ENCODE measurements at regions not wholly inside any gene's neighbourhood (a gene's known extent, or its start where the extent isn't known, plus 50 kb on each side); places are given as distances from the start of the nearest gene placed in this dataset.

DNA sequence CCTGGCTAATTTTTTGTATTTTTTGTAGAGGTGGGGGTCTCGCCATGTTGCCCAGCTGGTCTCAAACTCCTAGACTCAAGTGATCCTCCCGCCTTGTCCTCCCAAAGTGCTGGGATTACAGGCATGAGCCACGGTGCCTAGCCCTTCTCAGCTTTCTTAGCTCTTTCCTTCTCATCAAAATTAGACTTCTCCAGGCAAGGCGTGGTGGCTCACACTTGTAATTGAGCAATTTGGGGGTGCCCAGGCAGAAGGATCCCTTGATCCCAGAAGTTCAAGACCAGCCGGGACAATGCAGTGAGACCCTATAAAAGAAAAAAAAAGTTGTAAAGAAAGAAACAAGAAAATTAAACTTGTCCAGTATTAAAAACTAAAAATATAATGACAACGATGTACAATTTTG, 112.6 kb upstream of the ERRFI1 start:
- Mint-ChIP-seq H3K27ac (no peak overlapping the region), H3K27me3 (ENCODE audit: low read depth) (peaks cover 18% of the 10 kb centered on the region), H3K4me1 (ENCODE audit: low read depth) (peaks cover 10% of the 10 kb centered on the region), H3K9me3 (no peaks in the 10 kb centered on the region), H3K4me3 (ENCODE audit: low read depth) (no peak overlapping the region), H3K36me3 (ENCODE audit: low read depth) (no peaks in the 10 kb centered on the region)
- intact Hi-C loops (cut with micrococcal nuclease), result no loop called here
- no peak for DNase-seq (ENCODE audit: low spot score)

GRCh38 chr1:8137481-8138244, 111.6 kb upstream of the ERRFI1 start:
- no peak overlapping the region for H3K4me3 Mint-ChIP-seq (ENCODE audit: low read depth)
- DNase-seq (ENCODE audit: low spot score), result no peak
- no peaks in the 10 kb centered on the region for H3K36me3 Mint-ChIP-seq (ENCODE audit: low read depth)
- no peak overlapping the region for H3K27ac Mint-ChIP-seq
- H3K9me3 Mint-ChIP-seq, result no peaks in the 10 kb centered on the region
- H3K4me1 Mint-ChIP-seq (ENCODE audit: low read depth), result peaks cover 10% of the 10 kb centered on the region
- H3K27me3 Mint-ChIP-seq (ENCODE audit: low read depth), result peaks cover 20% of the 10 kb centered on the region
- intact Hi-C loops (cut with micrococcal nuclease), result no loop called here

DNA sequence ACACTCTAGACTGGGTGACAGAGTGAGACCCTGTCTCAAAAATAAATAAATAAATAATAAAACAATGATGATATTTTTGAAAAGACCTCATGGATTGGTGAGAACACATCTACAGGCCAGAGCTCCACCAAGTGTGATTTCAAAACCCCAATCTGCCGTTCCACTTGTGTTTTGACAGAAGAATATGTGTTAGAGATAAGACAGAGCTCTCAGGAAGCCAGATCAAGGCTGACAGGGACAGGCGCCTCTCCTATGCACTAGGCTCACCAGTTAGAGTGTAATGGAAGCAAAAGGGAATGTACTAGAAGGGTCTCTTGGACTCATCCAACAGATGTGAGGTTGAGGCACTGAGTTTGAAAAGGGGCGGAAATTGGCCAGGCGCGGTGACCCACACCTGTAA, 110.7 kb upstream of the ERRFI1 start:
- Mint-ChIP-seq H3K9me3 (no peaks in the 10 kb centered on the region), H3K27me3 (ENCODE audit: low read depth) (peaks cover 20% of the 10 kb centered on the region), H3K27ac (no peak overlapping the region), H3K4me3 (ENCODE audit: low read depth) (no peak overlapping the region), H3K36me3 (ENCODE audit: low read depth) (no peaks in the 10 kb centered on the region), H3K4me1 (ENCODE audit: low read depth) (peaks cover 10% of the 10 kb centered on the region)
- DNase-seq (ENCODE audit: low spot score), result no peak
- intact Hi-C loops (cut with micrococcal nuclease), result no loop called here

- no peaks in the 10 kb centered on the region for H3K9me3 Mint-ChIP-seq
- intact Hi-C loops (cut with micrococcal nuclease), result no loop called here
- peaks cover 7% of the 10 kb centered on the region for H3K4me1 Mint-ChIP-seq (ENCODE audit: low read depth)
- no peak overlapping the region for H3K4me3 Mint-ChIP-seq (ENCODE audit: low read depth)
- peaks cover 20% of the 10 kb centered on the region for H3K27me3 Mint-ChIP-seq (ENCODE audit: low read depth)
- H3K36me3 Mint-ChIP-seq (ENCODE audit: low read depth), result no peaks in the 10 kb centered on the region
- no peak for DNase-seq (ENCODE audit: low spot score)
- no peak overlapping the region for H3K27ac Mint-ChIP-seq
Measured at GRCh38 chr1:8135250-8135649, 109.1 kb upstream of the ERRFI1 start.

- H3K4me3 Mint-ChIP-seq (ENCODE audit: low read depth), result no peak overlapping the region
- peaks cover 20% of the 10 kb centered on the region for H3K27me3 Mint-ChIP-seq (ENCODE audit: low read depth)
- DNase-seq (ENCODE audit: low spot score), result no peak
- H3K4me1 Mint-ChIP-seq (ENCODE audit: low read depth), result peaks cover 7% of the 10 kb centered on the region
- no peaks in the 10 kb centered on the region for H3K36me3 Mint-ChIP-seq (ENCODE audit: low read depth)
- H3K9me3 Mint-ChIP-seq, result no peaks in the 10 kb centered on the region
- intact Hi-C loops (cut with micrococcal nuclease), result no loop called here
- H3K27ac Mint-ChIP-seq, result no peak overlapping the region
Measured at GRCh38 chr1:8134546-8135235, 108.6 kb upstream of the ERRFI1 start.

DNA sequence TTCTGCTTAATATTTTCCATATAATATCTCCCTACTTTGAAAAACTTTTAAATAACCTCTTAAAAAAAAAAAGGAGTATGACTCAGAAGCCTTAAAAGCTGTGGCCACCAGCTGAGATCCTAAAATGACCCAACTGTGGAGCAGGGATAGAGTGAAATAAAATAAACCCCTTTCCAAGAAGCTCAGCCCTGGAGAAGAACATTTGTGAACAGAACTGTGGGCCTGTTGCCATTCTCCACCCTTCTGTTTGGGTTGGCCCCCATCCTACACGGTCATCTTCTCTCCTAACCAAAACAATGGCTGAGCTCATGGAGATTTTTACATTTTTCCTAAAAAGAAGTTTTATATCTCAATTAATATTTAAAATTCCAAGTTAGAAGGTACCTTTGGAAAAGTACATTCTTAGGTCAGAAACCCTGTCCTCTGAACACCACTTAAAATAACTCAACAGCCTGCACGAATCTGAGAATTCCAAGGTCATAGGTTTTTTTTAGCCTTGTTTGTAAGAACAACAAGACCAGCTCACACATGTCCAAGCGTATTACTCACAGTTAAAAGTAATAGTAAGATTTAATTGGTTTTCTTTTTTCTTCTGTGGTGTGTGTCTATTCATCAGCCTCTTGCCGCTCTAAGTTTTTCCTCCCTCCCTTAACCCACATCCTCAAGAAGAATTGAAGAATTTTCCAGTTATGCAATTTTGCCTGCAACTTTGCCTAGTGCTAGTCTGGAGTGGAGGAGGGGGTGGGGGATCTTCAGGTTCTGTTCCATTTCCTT, 107.7 kb upstream of the ERRFI1 start:
- Mint-ChIP-seq H3K9me3 (no peaks in the 10 kb centered on the region), H3K27me3 (ENCODE audit: low read depth) (peaks cover 20% of the 10 kb centered on the region), H3K36me3 (ENCODE audit: low read depth) (no peaks in the 10 kb centered on the region)

DNA sequence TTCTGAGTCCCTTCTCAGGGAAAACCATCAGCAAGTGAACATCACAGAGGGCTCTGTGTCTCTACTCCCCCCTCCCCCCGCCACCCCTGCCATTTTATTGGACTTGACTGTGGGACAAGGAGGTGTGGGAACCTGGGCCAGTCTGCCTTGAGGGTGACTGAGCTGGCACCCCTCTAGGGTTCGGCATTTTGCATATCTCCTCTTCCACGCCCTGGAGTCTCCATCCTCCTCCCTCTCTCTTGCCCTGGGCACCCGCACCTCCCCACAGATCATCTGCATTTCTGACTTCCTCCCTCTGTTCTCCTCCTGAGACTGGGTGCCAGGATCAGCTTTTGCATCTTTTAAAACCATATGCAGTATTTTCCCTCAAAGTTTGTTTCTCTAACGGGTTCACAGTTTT, 107.1 kb upstream of the ERRFI1 start:
- no peak for DNase-seq (ENCODE audit: low spot score)
- H3K9me3 Mint-ChIP-seq, result no peaks in the 10 kb centered on the region
- H3K27ac Mint-ChIP-seq, result no peak overlapping the region
- intact Hi-C loops (cut with micrococcal nuclease), result no loop called here
- H3K27me3 Mint-ChIP-seq (ENCODE audit: low read depth), result peaks cover 20% of the 10 kb centered on the region
- no peak overlapping the region for H3K4me3 Mint-ChIP-seq (ENCODE audit: low read depth)
- peaks cover 7% of the 10 kb centered on the region for H3K4me1 Mint-ChIP-seq (ENCODE audit: low read depth)
- no peaks in the 10 kb centered on the region for H3K36me3 Mint-ChIP-seq (ENCODE audit: low read depth)

More for the DNA sequence above, 107.7 kb upstream of the ERRFI1 start:
- H3K27ac Mint-ChIP-seq, result no peak overlapping the region
- intact Hi-C loops (cut with micrococcal nuclease), result no loop called here
- DNase-seq (ENCODE audit: low spot score), result no peak
- H3K4me1 Mint-ChIP-seq (ENCODE audit: low read depth), result peaks cover 7% of the 10 kb centered on the region
- no peak overlapping the region for H3K4me3 Mint-ChIP-seq (ENCODE audit: low read depth)

- Mint-ChIP-seq H3K27ac (no peak overlapping the region), H3K4me1 (ENCODE audit: low read depth) (peaks cover 3% of the 10 kb centered on the region), H3K36me3 (ENCODE audit: low read depth) (no peaks in the 10 kb centered on the region), H3K4me3 (ENCODE audit: low read depth) (no peak overlapping the region), H3K27me3 (ENCODE audit: low read depth) (no peaks in the 10 kb centered on the region), H3K9me3 (peaks cover 13% of the 10 kb centered on the region)
- intact Hi-C loops (cut with micrococcal nuclease), result no loop called here
- no peak for DNase-seq (ENCODE audit: low spot score)
Measured at GRCh38 chr1:8127171-8127641, 101.1 kb upstream of the ERRFI1 start.

DNA sequence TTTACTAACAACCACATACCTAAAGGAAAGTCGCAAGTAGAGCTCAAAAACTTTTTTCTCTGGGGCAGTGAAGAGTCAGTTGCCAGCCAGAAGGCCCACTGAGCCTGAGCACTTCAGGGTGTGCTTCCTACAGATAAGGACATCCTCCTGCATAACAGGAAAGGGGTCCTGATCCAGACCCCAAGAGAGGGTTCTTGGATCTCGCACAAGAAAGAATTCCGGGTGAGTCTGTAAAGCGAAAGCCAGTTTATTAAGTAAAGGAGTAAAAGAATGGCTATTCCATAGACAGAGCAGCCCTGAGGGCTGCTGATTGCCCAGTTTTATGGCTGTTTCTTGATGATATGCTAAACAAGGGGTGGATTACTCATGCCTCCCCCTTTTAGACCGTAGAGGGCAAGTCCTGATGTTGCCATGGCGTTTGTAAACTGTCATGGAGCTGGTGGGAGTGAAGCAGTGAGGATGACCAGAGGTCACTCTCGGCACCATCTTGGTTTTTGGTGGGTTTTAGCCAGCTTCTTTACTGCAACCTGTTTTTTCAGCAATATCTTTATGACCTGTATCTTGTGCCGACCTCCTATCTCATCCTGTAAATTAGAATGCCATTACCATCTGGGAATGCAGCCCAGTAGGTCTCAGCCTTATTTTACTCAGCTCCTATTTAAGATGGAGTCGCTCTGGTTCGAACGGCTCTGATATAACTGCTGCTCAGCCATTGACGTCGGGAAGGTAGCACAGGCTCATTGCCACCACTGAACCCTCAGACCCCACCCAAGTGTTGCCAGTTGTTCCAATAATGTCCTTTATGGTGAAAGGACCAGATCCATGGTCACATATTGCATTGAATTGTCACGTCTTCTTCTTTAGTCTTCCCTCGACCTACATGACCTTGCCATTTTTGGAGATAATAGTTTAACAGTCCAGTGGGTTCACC, 96.6 kb upstream of the ERRFI1 start:
- H3K4me1 Mint-ChIP-seq (ENCODE audit: low read depth), result peaks cover 19% of the 10 kb centered on the region
- H3K27me3 Mint-ChIP-seq (ENCODE audit: low read depth), result no peaks in the 10 kb centered on the region
- H3K9me3 Mint-ChIP-seq, result peaks cover 13% of the 10 kb centered on the region
- H3K27ac Mint-ChIP-seq, result no peak overlapping the region
- no peak for DNase-seq (ENCODE audit: low spot score)
- intact Hi-C loops (cut with micrococcal nuclease), result no loop called here
- H3K4me3 Mint-ChIP-seq (ENCODE audit: low read depth), result no peak overlapping the region
- H3K36me3 Mint-ChIP-seq (ENCODE audit: low read depth), result no peaks in the 10 kb centered on the region

DNA sequence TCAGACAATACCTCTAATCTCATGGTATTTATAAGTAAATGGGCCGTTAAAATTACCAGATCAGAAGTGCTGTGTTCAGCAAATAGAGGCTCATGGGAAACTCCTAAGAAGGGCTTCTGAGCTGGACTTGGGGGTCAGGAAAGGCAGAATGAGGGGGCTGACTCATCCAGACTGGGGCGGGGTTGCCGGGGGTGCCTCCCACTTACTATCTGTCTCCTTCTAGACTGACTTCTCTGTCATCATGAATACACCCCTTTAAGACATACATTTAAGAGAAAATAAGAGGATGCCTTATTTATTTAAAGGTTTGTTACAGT, 96.0 kb upstream of the ERRFI1 start:
- no peaks in the 10 kb centered on the region for H3K27me3 Mint-ChIP-seq (ENCODE audit: low read depth)
- H3K4me3 Mint-ChIP-seq (ENCODE audit: low read depth), result no peak overlapping the region
- peaks cover 13% of the 10 kb centered on the region for H3K9me3 Mint-ChIP-seq
- H3K27ac Mint-ChIP-seq, result no peak overlapping the region
- H3K4me1 Mint-ChIP-seq (ENCODE audit: low read depth), result peaks cover 19% of the 10 kb centered on the region
- H3K36me3 Mint-ChIP-seq (ENCODE audit: low read depth), result no peaks in the 10 kb centered on the region
- intact Hi-C loops (cut with micrococcal nuclease), result no loop called here
- no peak for DNase-seq (ENCODE audit: low spot score)

DNA sequence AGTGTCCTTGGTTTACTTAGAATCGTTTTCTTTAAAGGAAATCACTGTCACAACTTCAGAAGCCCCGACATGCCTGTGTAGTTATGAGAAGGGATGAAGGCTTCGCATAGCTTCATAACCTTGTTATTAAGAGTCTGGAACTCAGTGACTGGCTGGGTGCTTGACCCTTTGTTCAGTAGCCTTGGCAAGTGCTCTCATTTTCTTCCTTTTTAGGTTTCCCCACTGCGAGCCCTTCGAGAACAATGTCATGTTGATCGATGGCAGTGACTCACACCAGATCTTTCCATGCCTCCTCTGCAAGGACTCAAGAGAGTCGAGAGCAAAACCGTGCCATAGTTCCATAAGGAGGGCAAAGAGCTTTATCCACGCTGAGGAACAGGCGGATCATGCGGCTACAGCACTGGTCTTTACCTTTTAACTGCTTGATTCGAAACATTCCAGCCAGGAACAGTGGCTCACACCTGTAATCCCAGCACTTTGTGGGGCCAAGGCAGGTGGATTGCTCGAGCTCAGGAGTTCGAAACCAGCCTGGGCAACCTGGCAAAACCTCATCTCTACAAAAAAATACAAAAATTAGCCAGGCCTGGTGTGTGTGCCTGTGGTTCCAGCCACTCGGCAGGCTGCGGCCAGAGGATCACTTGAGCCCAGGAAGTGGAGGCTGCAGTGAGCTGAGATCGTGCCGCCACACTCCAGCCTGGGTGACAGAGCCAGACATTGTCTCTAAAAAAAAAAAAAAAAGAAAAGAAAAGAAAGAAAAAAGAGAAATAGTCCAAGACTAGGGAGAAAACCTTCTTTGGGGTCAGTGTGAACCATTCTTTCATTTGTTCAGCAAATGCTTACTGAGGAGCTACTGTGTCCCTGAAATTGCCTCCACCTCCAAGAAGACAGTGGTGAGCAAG, 95.4 kb upstream of the ERRFI1 start:
- Mint-ChIP-seq H3K4me3 (ENCODE audit: low read depth) (no peak overlapping the region), H3K36me3 (ENCODE audit: low read depth) (no peaks in the 10 kb centered on the region), H3K27ac (no peak overlapping the region), H3K9me3 (peaks cover 13% of the 10 kb centered on the region), H3K4me1 (ENCODE audit: low read depth) (peaks cover 19% of the 10 kb centered on the region), H3K27me3 (ENCODE audit: low read depth) (no peaks in the 10 kb centered on the region)
- no peak for DNase-seq (ENCODE audit: low spot score)
- intact Hi-C loops (cut with micrococcal nuclease), result loop anchor here (2.0 kb wide), 1 partner anchor 25 kb away; no protein-coding TSS in a partner anchor
